GM18858 (cell line): ENCODE measurements at regions not wholly inside any gene's neighbourhood (a gene's known extent, or its start where the extent isn't known, plus 50 kb on each side); places are given as distances from the start of the nearest gene placed in this dataset.

Experiments used
- ATAC-seq: cut with Tn5 transposase; IDR thresholded peaks from one replicate; pipeline ENCODE4 v1.9.1; 2021; ENCODE audit not compliant: unreplicated experiment

GRCh38 chr12:28933176-28933575, 215.9 kb upstream of the FAR2 start:
- no peak for ATAC-seq

DNA sequence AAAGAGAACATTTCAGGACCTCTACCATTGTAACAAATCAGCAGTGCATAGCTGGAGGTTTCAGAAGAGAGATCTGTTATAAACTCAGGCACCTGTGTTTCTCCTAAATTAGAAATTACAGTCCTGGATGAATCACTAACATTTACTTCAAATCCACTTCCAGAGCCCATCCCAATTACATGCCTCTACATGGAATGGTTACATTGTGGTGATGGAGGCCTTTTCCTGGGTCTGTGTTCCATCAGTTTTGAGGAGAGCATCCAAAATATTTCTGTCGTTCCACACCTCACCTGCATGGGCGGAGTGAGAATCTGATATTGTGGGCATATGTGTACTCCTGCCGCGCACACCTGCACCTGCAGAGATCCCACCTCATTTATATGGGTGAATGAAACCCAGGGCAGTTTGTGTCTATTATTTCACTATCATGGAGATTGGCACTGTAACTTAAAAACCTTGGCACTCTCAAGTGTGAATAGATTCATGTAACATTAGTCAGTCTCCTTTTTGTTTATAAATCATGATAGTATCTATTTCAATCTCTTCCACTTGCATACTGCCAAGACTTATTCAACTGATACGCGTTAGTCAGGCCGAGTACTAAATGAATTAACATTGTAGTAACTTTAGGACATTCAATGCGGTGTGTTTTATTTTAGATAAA, 215.1 kb upstream of the FAR2 start:
- no peak for ATAC-seq

DNA sequence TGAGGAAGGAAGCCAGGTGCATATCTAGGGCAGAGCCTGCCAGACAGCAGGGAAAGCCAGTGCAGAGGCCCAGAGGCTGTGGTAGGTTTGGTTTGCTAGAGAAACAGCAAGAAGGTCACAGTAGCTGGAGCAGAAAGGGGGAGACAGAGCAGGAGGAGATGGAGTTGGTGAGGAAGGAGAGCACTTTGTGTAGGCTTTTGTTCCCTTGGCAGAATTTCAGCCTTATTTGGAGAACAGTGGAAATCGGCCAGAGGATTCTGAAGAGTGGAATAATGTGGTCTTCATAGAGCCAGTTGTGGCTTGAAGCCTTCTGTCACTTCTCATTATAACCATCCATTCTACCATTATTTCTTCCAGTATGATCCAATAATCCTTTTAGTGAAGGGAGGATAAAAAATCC, 212.9 kb upstream of the FAR2 start:
- no peak for ATAC-seq

GRCh38 chr12:28936711-28937110, 212.4 kb upstream of the FAR2 start:
- no peak for ATAC-seq

- no peak for ATAC-seq
Observed at GRCh38 chr12:28937196-28937595, 211.9 kb upstream of the FAR2 start.

GRCh38 chr12:28938056-28938455, 211.0 kb upstream of the FAR2 start:
- ATAC-seq: no peak

GRCh38 chr12:28938581-28939235, 210.4 kb upstream of the FAR2 start:
- no peak for ATAC-seq

GRCh38 chr12:28939427-28939826, 209.7 kb upstream of the FAR2 start:
- no peak for ATAC-seq

DNA sequence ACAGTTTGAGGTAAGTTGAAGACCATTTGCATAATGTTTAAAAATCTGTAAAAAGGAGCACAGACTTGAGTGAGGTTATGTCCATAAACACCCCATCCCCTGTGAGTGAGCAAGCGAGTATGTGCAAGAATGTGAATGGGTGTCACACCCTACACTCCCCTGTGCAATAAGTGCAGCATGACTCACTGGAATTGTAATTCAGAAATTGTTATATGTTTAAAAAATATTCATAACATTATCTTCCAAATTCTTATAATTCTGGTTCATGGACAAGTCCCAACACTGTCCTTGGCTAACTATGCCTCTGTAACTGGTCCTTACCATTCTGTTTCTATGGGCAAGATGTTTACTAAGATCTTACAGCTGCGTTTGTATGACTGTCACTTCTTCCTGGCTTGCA, 207.8 kb upstream of the FAR2 start:
- ATAC-seq: no peak

GRCh38 chr12:28946361-28946760, 202.7 kb upstream of the FAR2 start:
- ATAC-seq: no peak

DNA sequence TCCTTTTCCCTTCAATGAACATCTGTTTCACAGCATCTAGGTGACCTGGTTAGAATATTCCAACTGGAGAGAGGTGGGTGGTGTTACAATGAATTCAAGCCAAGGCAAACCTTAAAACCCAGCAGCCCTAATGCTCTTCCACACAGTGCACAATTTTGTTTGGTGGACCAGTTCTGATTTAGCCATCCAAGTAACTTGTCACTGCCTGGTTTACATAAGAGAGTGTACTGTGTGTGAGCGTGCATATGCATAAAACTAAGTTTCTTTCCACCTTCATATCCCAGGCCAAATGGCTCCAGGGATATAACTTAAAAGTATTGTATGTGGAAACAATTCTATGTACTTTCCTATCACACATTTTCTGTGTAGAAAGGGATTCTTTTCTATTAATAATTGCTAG, 200.4 kb upstream of the FAR2 start:
- ATAC-seq: no peak

DNA sequence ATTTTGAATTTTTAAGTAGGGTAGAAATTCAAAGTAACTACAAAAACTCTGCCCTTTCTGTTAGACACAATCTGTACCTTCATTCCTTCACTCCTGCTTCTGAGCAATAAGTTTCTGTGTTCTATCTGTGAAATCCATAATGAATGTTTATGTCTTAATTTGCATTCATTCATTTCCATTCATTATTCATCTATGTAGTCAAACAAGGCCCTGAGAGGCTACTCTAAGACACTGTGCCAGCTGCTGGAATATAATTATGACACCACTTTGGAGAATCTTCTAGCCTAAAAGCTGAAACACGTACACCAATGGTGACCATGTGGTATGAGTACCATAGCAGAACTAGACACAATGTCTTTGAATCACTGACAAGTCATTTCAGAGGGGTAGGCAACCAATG, 199.9 kb upstream of the FAR2 start:
- ATAC-seq: no peak

- no peak for ATAC-seq
Observed at GRCh38 chr12:28950049-28950448, 199.0 kb upstream of the FAR2 start.

DNA sequence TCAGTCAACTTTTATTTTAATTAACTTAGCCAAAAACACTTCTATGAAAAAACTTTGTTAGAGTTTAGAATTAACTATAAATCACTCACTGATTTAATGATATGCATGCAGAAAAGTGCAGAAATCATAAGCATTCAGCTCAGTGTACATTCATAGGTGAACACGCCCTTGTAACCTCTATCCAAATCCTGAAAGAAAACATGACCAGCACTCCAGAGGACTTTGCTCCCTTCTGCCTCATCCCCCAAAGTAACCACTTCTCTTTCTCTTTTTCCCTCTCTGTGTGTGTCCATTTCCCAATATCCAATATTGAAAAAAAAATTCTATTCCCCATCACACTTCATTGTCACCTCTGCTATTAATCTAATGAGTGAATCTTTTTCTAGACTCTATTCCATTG, 197.1 kb upstream of the FAR2 start:
- no peak for ATAC-seq

DNA sequence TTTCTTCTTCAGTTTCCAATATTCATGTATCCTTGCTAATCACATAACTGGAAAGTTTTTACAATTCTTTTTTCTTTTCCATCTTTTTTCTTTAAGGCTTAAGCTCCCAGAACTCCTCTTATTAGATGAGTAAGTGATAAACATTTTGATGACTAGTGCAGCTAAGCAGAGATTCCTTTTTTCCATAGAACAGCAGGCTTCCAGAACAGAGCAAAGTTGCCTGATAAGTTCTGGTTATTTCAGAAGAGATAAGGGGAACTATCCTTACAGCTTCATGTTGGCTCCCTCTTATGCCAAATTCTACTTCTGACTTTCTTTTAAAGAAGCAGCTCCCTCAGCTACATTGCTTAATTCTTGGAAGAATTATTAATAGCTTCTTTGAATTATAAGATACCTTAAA, 194.7 kb upstream of the FAR2 start:
- no peak for ATAC-seq

DNA sequence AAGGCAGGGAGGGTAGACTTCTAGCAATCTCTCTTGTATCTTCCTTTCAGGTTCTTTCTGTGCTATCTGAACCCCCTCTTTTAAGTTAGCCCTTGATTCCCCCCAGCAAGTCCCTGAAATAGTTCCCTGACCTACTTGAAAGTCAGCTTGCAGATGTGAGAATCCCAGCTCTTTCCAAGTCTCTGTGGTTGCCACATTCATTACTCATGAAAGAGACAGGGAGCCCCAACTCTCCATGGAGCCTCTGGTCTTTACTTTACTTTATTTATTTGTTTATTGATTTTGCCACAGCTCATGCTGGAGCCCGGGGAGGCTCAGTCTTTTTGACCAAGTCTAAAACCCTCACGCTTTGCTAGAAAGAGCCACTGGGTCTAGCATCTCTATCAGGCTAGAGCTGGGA, 193.6 kb upstream of the FAR2 start:
- no peak for ATAC-seq

- ATAC-seq: no peak
Observed at GRCh38 chr12:28955931-28956330, 193.1 kb upstream of the FAR2 start.

GRCh38 chr12:28958553-28959195, 190.4 kb upstream of the FAR2 start:
- ATAC-seq: no peak

- ATAC-seq: no peak
Observed at GRCh38 chr12:28961948-28962384, 187.1 kb upstream of the FAR2 start.

DNA sequence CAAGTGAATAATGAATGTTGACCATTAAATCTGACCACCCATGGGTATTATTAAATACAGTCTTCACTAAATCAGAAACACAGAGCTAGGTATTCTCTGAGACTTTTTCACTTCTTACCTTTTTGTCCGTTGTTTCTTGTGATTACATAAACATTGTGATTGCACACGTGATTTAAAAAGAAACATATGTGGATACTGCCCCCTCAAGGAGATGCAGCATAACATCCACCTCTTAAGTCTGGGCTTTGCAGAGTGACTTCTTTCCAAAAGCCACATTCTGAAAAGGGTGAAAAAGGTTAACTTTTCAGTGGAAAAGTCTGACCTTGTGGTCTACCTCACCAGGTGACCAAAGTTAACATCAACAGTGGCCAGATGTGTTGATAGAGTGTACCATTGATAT, 185.5 kb upstream of the FAR2 start:
- ATAC-seq: no peak

- ATAC-seq: no peak
Observed at GRCh38 chr12:28966046-28966780, 182.9 kb upstream of the FAR2 start.

DNA sequence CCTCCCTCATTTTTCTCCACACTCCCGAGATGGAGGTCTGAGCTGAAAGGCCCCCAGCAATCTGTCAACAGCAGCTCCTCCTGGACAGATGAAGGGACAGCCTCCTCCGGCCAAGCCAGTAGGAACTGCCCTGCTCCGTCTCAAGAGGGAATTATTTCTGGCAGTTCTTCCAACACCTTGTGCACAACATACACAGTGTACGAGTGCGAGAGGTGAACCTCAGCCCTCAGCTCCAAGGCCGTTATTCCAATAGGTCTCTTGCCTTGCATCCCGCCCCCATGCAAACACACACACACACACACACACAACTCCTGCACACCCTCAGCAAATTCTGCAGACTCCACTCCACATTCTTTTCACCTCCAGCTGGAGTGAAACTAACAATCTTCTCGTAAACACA, 181.7 kb upstream of the FAR2 start:
- ATAC-seq: no peak
